H1 (cell line): ENCODE measurements at regions not wholly inside any gene's neighbourhood (a gene's known extent, or its start where the extent isn't known, plus 50 kb on each side); places are given as distances from the start of the nearest gene placed in this dataset.

Experiments used
- CTCF ChIA-PET: fragments of 300-600 bp; sonication (Branson Sonifier 250); formaldehyde crosslinking; loops from one replicate; lab custom pipeline; 2021; ENCODE audit not compliant: partially characterized antibody; lab: Charles Lee
- POLR2A ChIA-PET: fragments of 300-600 bp; sonication (Branson Sonifier 250); formaldehyde crosslinking; loops from one replicate; lab custom pipeline; 2021; ENCODE audit warnings: inconsistent platforms; ENCODE audit not compliant: partially characterized antibody; lab: Charles Lee
- DNase-seq, 2 experiments: peaks; one replicate each; pipeline versions ENCODE4 v3.0.0 to v3.0.0-alpha.2; 2010 to 2022; ENCODE audit warnings: low spot score in 2 of 2, low read depth in 1 of 2, mixed read lengths in 1 of 2
- FAIRE-seq: peaks from 2 replicates; lab custom pipeline; 2011; peaks lifted over from hg19 to GRCh38; lab: Jason Lieb, UNC
- H2AFZ ChIP-seq: 2 replicates; pipeline ENCODE4 v1.8.1; 2012; ENCODE audit warnings: low read length, inconsistent platforms
- H2AK5ac ChIP-seq: 2 replicates; pipeline ENCODE4 v1.6.1; 2013; ENCODE audit warnings: low read depth, low read length
- H2BK120ac ChIP-seq: replicated peaks from 2 replicates; pipeline ENCODE3; 2013; ENCODE audit warnings: low read depth, low read length, inconsistent platforms
- H2BK12ac ChIP-seq: 2 replicates; pipeline ENCODE4 v1.6.1; 2013; ENCODE audit warnings: low read depth, low read length
- H2BK15ac ChIP-seq: 2 replicates; pipeline ENCODE4 v1.6.1; 2013; ENCODE audit warnings: low read length
- H2BK20ac ChIP-seq: 2 replicates; pipeline ENCODE4 v1.6.1; 2013; ENCODE audit warnings: low read length
- H2BK5ac ChIP-seq: 2 replicates; pipeline ENCODE4 v1.6.1; 2013; ENCODE audit warnings: low read depth, low read length
- H3K14ac ChIP-seq: 2 replicates; pipeline ENCODE4 v1.6.1; 2013; ENCODE audit warnings: inconsistent platforms; ENCODE audit not compliant: insufficient read length
- H3K18ac ChIP-seq: 2 replicates; pipeline ENCODE4 v1.6.1; 2013; ENCODE audit warnings: low read length; ENCODE audit errors: extremely low read depth
- H3K23ac ChIP-seq: 2 replicates; pipeline ENCODE4 v1.6.1; 2013; ENCODE audit warnings: inconsistent platforms; ENCODE audit not compliant: insufficient read length
- H3K23me2 ChIP-seq: 2 replicates; pipeline ENCODE4 v1.6.1; 2013; ENCODE audit warnings: low read depth, low read length
- H3K27ac ChIP-seq: 2 replicates; pipeline ENCODE4 v1.6.1; 2011; ENCODE audit warnings: low read depth, low read length, inconsistent platforms
- H3K27me3 ChIP-seq, 4 experiments: replicated peaks in 1 of 4; 1 replicate in 1 of 4; 2 replicates in 3 of 4; pipeline versions ENCODE4 v1.6.1 to v1.8.1; 2011 to 2013; ENCODE audit warnings: low read length in 3 of 4, mild to moderate bottlenecking in 3 of 4, inconsistent platforms in 2 of 4, mixed read lengths in 2 of 4, moderate library complexity in 1 of 4; ENCODE audit not compliant: control insufficient read depth in 3 of 4, insufficient read depth in 3 of 4; ENCODE audit errors: extremely low read depth in 1 of 4
- H3K36me3 ChIP-seq, 4 experiments: 2 replicates each; pipeline versions ENCODE4 v1.6.1 to v1.8.1; 2011 to 2013; ENCODE audit warnings: mild to moderate bottlenecking in 4 of 4, low read length in 3 of 4, moderate library complexity in 2 of 4, control low read depth in 1 of 4, inconsistent platforms in 1 of 4; ENCODE audit not compliant: insufficient read depth in 4 of 4, control insufficient read depth in 2 of 4
- H3K4ac ChIP-seq: replicated peaks from 2 replicates; pipeline ENCODE3; 2013; ENCODE audit warnings: low read length, low read depth, mixed read lengths, inconsistent platforms; ENCODE audit not compliant: insufficient read length
- H3K4me1 ChIP-seq, 4 experiments: replicated peaks in 1 of 4; 1 replicate in 1 of 4; 2 replicates in 3 of 4; pipeline versions ENCODE4 v1.6.1 to v1.8.1; 2011 to 2013; ENCODE audit warnings: low read length in 3 of 4, inconsistent platforms in 2 of 4, mixed read lengths in 1 of 4; ENCODE audit not compliant: insufficient read depth in 4 of 4, control insufficient read depth in 3 of 4
- H3K4me2 ChIP-seq, 2 experiments: 2 replicates each; pipeline versions ENCODE4 v1.6.1 to v1.8.1; 2011 to 2013; ENCODE audit warnings: low read depth in 2 of 2, low read length in 2 of 2, control low read depth in 1 of 2, inconsistent platforms in 1 of 2, mild to moderate bottlenecking in 1 of 2; ENCODE audit not compliant: insufficient read depth in 1 of 2
- H3K4me3 ChIP-seq, 4 experiments: fragments of 200-600, 300-600 bp in 1 of 4; sonication (generic), shearing (Covaris generic), sonication (Bioruptor Twin) in 1 of 4; 2 replicates each; pipeline versions ENCODE4 v1.5.1 to v1.8.1; 2011 to 2016; ENCODE audit warnings: low read length in 4 of 4, low read depth in 3 of 4, control low read depth in 2 of 4, inconsistent platforms in 2 of 4, mild to moderate bottlenecking in 2 of 4, mixed read lengths in 1 of 4, moderate library complexity in 1 of 4; ENCODE audit not compliant: insufficient read depth in 2 of 4; ENCODE audit errors: extremely low read depth in 1 of 4
- H3K56ac ChIP-seq: replicated peaks from 2 replicates; pipeline ENCODE3; 2013; ENCODE audit warnings: low read depth, mild to moderate bottlenecking, mixed read lengths, low read length, inconsistent platforms; ENCODE audit not compliant: insufficient read length
- H3K79me1 ChIP-seq: 2 replicates; pipeline ENCODE4 v1.6.1; 2013; ENCODE audit warnings: low read depth, low read length, control low read depth
- H3K79me2 ChIP-seq, 2 experiments: 2 replicates each; pipeline versions ENCODE4 v1.6.1 to v1.8.1; 2012 to 2013; ENCODE audit warnings: low read length in 2 of 2, mild to moderate bottlenecking in 2 of 2, inconsistent platforms in 1 of 2; ENCODE audit not compliant: insufficient read depth in 2 of 2, control insufficient read depth in 1 of 2
- H3K9ac ChIP-seq, 4 experiments: replicated peaks in 1 of 4; 1 replicate in 1 of 4; 2 replicates in 3 of 4; pipeline versions ENCODE4 v1.6.1 to v1.8.1; 2011 to 2013; ENCODE audit warnings: low read depth in 3 of 4, low read length in 3 of 4, control low read depth in 2 of 4, mild to moderate bottlenecking in 2 of 4, moderate library complexity in 2 of 4, inconsistent platforms in 1 of 4; ENCODE audit errors: extremely low read depth in 1 of 4
- H3K9me3 ChIP-seq, 2 experiments: 2 replicates each; pipeline versions ENCODE4 v1.6.1 to v1.8.1; 2012 to 2013; ENCODE audit warnings: mild to moderate bottlenecking in 2 of 2, moderate library complexity in 2 of 2, control low read depth in 1 of 2, inconsistent platforms in 1 of 2, low read depth in 1 of 2, low read length in 1 of 2, mixed read lengths in 1 of 2; ENCODE audit not compliant: insufficient read depth in 2 of 2
- H4K20me1 ChIP-seq, 2 experiments: replicated peaks in 1 of 2; 2 replicates each; pipeline versions ENCODE3 to v1.8.1; 2011 to 2013; ENCODE audit warnings: inconsistent platforms in 2 of 2, low read length in 2 of 2, mild to moderate bottlenecking in 1 of 2; ENCODE audit not compliant: insufficient read depth in 2 of 2, control insufficient read depth in 1 of 2
- H4K5ac ChIP-seq: 2 replicates; pipeline ENCODE4 v1.6.1; 2013; ENCODE audit warnings: low read length, low read depth, mixed read lengths, inconsistent platforms; ENCODE audit not compliant: insufficient read length
- H4K8ac ChIP-seq: 2 replicates; pipeline ENCODE4 v1.8.0; 2013; ENCODE audit warnings: mild to moderate bottlenecking, moderate library complexity, low read length, inconsistent platforms; ENCODE audit not compliant: insufficient read depth; ENCODE audit errors: extremely low read depth
- H4K91ac ChIP-seq: replicated peaks from 2 replicates; pipeline ENCODE3; 2013; ENCODE audit warnings: low read length, mixed read lengths, inconsistent platforms; ENCODE audit not compliant: insufficient read length
- HDAC2 ChIP-seq, 2 experiments: fragments of 300-600 bp in 1 of 2; sonication (generic) in 1 of 2; IDR thresholded peaks; 2 replicates each; pipeline ENCODE4 v1.6.1; 2011 to 2012; ENCODE audit warnings: low read depth in 2 of 2, low read length in 2 of 2, mild to moderate bottlenecking in 2 of 2, moderate library complexity in 2 of 2, borderline replicate concordance in 1 of 2, inconsistent platforms in 1 of 2
- JUND ChIP-seq: IDR thresholded peaks from 2 replicates; pipeline ENCODE4 v1.6.1; 2011; ENCODE audit warnings: mild to moderate bottlenecking, improper control_type of control experiment, low read length
- KDM5A ChIP-seq: fragments of 200-600 bp; IDR thresholded peaks from 2 replicates; pipeline ENCODE4 v1.7.1; 2012; ENCODE audit warnings: mild to moderate bottlenecking, low read length, inconsistent platforms, mixed read lengths
- PHF8 ChIP-seq: fragments of 200-600 bp; sonication (generic); conservative IDR thresholded peaks from 2 replicates; pipeline ENCODE4 v1.7.1; 2012; ENCODE audit warnings: low read depth, mild to moderate bottlenecking, inconsistent platforms, low read length, moderate library complexity
- TAF1 ChIP-seq: IDR thresholded peaks from 2 replicates; pipeline ENCODE4 v1.6.1; 2011; ENCODE audit warnings: mild to moderate bottlenecking, low read depth, low read length
- TAF7 ChIP-seq: optimal IDR thresholded peaks from 2 replicates; pipeline ENCODE3; 2011; ENCODE audit warnings: low read depth, mild to moderate bottlenecking, inconsistent platforms, low read length, moderate library complexity, borderline replicate concordance
- WGBS, 2 experiments: shearing (Covaris generic) in 1 of 2; methylation state at CpG; one replicate each; pipeline versions ENCODE4 v1.1.6 to v1.1.7; 2013 to 2015; ENCODE audit warnings: low lambda C conversion rate in 2 of 2, mixed read lengths in 2 of 2, inconsistent platforms in 1 of 2, low coverage in 1 of 2, missing lambda C conversion rate in 1 of 2; ENCODE audit not compliant: insufficient replicate concordance in 2 of 2, insufficient coverage in 1 of 2, insufficient read length in 1 of 2; ENCODE audit errors: extremely low coverage in 1 of 2, missing lambda C conversion rate in 1 of 2; 5-methylcytosine and 5-hydroxymethylcytosine counted together

DNA sequence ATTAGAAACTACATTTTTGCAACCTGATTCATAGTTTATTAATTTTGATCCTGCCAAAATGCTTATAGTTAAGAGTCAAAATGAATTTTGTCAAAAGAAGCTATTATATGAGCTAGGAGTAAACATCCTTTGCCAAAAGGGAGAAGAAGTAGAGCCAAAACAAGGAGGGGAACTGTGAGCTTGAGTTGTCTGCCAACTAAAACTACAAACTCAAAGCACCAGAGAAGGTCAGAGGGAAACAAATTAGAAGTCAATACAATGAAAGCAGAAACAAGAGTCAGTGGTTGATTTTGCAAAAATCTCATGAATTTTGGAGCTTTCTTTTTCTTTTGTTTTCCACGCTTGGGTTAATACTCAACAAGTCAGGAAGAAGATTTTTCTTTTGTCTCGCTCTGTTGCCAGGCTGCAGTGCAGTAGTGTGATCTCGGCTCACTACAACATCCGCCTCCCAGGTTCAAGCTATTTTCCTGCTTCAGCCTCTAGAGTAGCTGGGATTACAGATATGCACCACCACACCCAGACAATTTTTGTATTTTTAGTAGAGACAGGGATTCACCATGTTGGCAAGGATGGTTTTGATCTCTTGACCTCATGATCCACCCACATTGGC, 508.5 kb downstream of the RIT2 start:
- H2BK12ac ChIP-seq = no peak overlapping the region
- H3K4me2 ChIP-seq = no peak overlapping the region
- no peaks in the 10 kb centered on the region for H3K4me1 ChIP-seq
- no peak overlapping the region for H2BK120ac ChIP-seq
- H4K8ac ChIP-seq = no peak overlapping the region
- POLR2A ChIA-PET = interaction anchor here (0.6 kb wide), 1 partner anchor 1394 kb away, joined by 4 read pairs; no protein-coding TSS in a partner anchor
- H2AK5ac ChIP-seq = no peak overlapping the region
- H2BK5ac ChIP-seq = no peak overlapping the region
- H3K9ac ChIP-seq = no peak overlapping the region
- no peak overlapping the region for H3K27ac ChIP-seq
- H4K91ac ChIP-seq = no peak overlapping the region
- H4K5ac ChIP-seq = no peak overlapping the region
- H4K20me1 ChIP-seq = no peaks in the 10 kb centered on the region
- no peak overlapping the region for H2BK15ac ChIP-seq
- no peaks in the 10 kb centered on the region for H3K79me2 ChIP-seq
- no peaks in the 10 kb centered on the region for H3K79me1 ChIP-seq
- TF ChIP-seq TAF7 (no peak), TAF1 (no peak), JUND (no peak), PHF8 (no peak), KDM5A (no peak), HDAC2 (IDR thresholded peaks at IDR 0.05; ENCODE audit: borderline replicate concordance in 1 of 2, low read depth in 2 of 2, low read length in 2 of 2) (no peak)
- H3K18ac ChIP-seq = no peak overlapping the region
- H3K14ac ChIP-seq = no peak overlapping the region
- H2AFZ ChIP-seq = no peak overlapping the region
- no peaks in the 10 kb centered on the region for H3K9me3 ChIP-seq
- H2BK20ac ChIP-seq = no peak overlapping the region
- H3K27me3 ChIP-seq = no peaks in the 10 kb centered on the region
- no peaks in the 10 kb centered on the region for H3K36me3 ChIP-seq
- 94% methylated on average over 4 of the region's 4 CpGs; no CpG with 5 or more reads in 1 of the 2 experiments for WGBS, 2 experiments
- H3K23ac ChIP-seq = no peak overlapping the region
- CTCF ChIA-PET = interaction anchor here (0.8 to 3.4 kb wide), 3 partner anchors 8 to 29 kb away, joined by 3 to 23 read pairs (median 3); no protein-coding TSS in a partner anchor
- no peaks in the 10 kb centered on the region for H3K23me2 ChIP-seq
- H3K4me3 ChIP-seq = no peak overlapping the region
- DNase-seq = no peak
- no peak for FAIRE-seq
- H3K56ac ChIP-seq = no peak overlapping the region
- H3K4ac ChIP-seq = no peak overlapping the region
